Suprapubic skin (tissue), 4 donors: ENCODE measurements at regions not wholly inside any gene's neighbourhood (a gene's known extent, or its start where the extent isn't known, plus 50 kb on each side); places are given as distances from the start of the nearest gene placed in this dataset.
"Not testable (repeated sequence)": the region's sequence is repeated elsewhere in the genome, so short reads cannot be mapped to it uniquely, and the experiment has no call there.

ENCODE experiments used
- DNase-seq, 2 donors: peaks; one replicate each; pipeline ENCODE4 v3.0.0-alpha.2; 2019; ENCODE audit warnings: low spot score in 2 of 2
- H3K27ac ChIP-seq: fragments of 200-600 bp; sonication (generic); one replicate; pipeline ENCODE4 v1.5.1; 2019
- H3K27me3 ChIP-seq: fragments of 200-600 bp; sonication (generic); one replicate; pipeline ENCODE4 v1.5.1; 2019
- H3K36me3 ChIP-seq: fragments of 200-600 bp; sonication (generic); one replicate; pipeline ENCODE4 v1.5.1; 2019
- H3K4me1 ChIP-seq: fragments of 200-600 bp; sonication (generic); one replicate; pipeline ENCODE4 v1.5.1; 2019
- H3K4me3 ChIP-seq: fragments of 200-600 bp; sonication (generic); one replicate; pipeline ENCODE4 v1.5.1; 2019; ENCODE audit warnings: mild to moderate bottlenecking
- H3K9me3 ChIP-seq: fragments of 200-600 bp; sonication (generic); one replicate; pipeline ENCODE4 v1.5.1; 2019
- CTCF ChIP-seq, 2 donors: fragments of 200-600 bp in 1 of 2; fragments of 450-650 bp in 1 of 2; sonication (generic) in 1 of 2; IDR thresholded peaks; one replicate each; pipeline ENCODE4 v1.5.1; 2016 to 2019; ENCODE audit warnings: antibody characterized with exemption in 2 of 2, mild to moderate bottlenecking in 1 of 2, moderate library complexity in 1 of 2
- EP300 ChIP-seq: sonication (generic); formaldehyde crosslinking; IDR thresholded peaks from one replicate; pipeline ENCODE4 v1.6.1; 2017; ENCODE audit warnings: antibody characterized with exemption
- POLR2A ChIP-seq, 2 donors: fragments of 450-650 bp; IDR thresholded peaks; one replicate each; pipeline ENCODE4 v1.6.1; 2017; ENCODE audit warnings: antibody characterized with exemption in 2 of 2, mild to moderate bottlenecking in 2 of 2, moderate library complexity in 2 of 2
- POLR2AphosphoS5 ChIP-seq, 3 donors: sonication (generic); formaldehyde crosslinking; IDR thresholded peaks; one replicate each; pipeline ENCODE4 v1.6.1; 2017; ENCODE audit warnings: antibody characterized with exemption in 3 of 3
- WGBS: methylation state at CpG from one replicate; pipeline ENCODE4 v1.1.5; 2018; 5-methylcytosine and 5-hydroxymethylcytosine counted together

GRCh38 chr9:25025156-25025555 lies 479.5 kb upstream of the IZUMO3 start:
- no peak for TF ChIP-seq POLR2AphosphoS5 (IDR thresholded peaks at IDR 0.05)
- TF ChIP-seq CTCF (IDR thresholded peaks at IDR 0.05) = no peak
- no peak for TF ChIP-seq POLR2A (IDR thresholded peaks at IDR 0.05)
- no peak for TF ChIP-seq EP300

GRCh38 chr9:25017779-25018178 lies 472.1 kb upstream of the IZUMO3 start:
- DNase-seq = no peak
- 77% methylated on average over 1 of the region's 1 CpG for WGBS
- Histone ChIP-seq H3K4me3 (no peak overlapping the region), H3K36me3 (no peaks in the 10 kb centered on the region), H3K4me1 (no peaks in the 10 kb centered on the region), H3K27ac (no peak overlapping the region), H3K27me3 (no peaks in the 10 kb centered on the region), H3K9me3 (no peaks in the 10 kb centered on the region)
- TF ChIP-seq POLR2AphosphoS5 (IDR thresholded peaks at IDR 0.05) = no peak
- TF ChIP-seq POLR2A (IDR thresholded peaks at IDR 0.05) = no peak
- TF ChIP-seq CTCF (IDR thresholded peaks at IDR 0.05) = no peak
- TF ChIP-seq EP300 = no peak

More at GRCh38 chr9:25025156-25025555, 479.5 kb upstream of the IZUMO3 start:
- Histone ChIP-seq H3K27me3 (no peaks in the 10 kb centered on the region), H3K9me3 (peaks cover 2% of the 10 kb centered on the region), H3K4me3 (no peak overlapping the region), H3K27ac (no peak overlapping the region), H3K4me1 (no peaks in the 10 kb centered on the region), H3K36me3 (no peaks in the 10 kb centered on the region)
- DNase-seq = no peak
- WGBS = 88% methylated on average over 5 of the region's 5 CpGs

DNA sequence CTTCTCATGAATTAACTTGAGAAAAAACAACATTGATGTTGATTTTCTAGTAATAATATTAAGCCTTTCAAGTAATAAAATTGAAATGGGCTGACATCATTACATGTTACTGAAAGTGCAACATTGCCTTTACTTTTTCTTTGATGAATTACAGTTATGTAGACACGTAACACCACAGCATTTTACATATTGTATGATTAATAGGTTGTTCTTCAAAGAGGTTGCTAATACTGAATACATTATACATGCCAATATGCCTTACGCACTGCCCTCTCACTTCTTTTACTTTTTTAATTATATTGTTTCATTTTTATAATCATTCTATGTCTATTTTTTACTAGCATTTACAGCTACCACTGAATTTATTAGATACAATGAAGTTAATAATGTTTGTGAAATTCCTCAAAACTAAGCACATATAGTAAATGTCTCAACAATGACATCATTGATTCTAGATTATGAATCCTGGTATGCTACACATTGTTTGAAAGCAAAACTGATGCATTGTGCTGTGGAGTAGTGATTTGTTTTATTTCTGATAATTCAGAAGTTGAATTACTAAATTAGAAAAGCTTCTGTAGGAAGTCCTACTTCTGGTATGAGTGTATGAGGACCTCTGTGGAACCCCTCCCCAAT lies 464.4 kb upstream of the IZUMO3 start:
- no peak overlapping the region for H3K27ac ChIP-seq
- no peaks in the 10 kb centered on the region for H3K27me3 ChIP-seq
- H3K9me3 ChIP-seq = no peaks in the 10 kb centered on the region
- DNase-seq = no peak
- H3K4me3 ChIP-seq = no peak overlapping the region
- no peaks in the 10 kb centered on the region for H3K36me3 ChIP-seq
- H3K4me1 ChIP-seq = no peaks in the 10 kb centered on the region
- no peak for TF ChIP-seq CTCF (IDR thresholded peaks at IDR 0.05)
- TF ChIP-seq EP300 = no peak
- TF ChIP-seq POLR2AphosphoS5 (IDR thresholded peaks at IDR 0.05) = no peak
- no peak for TF ChIP-seq POLR2A (IDR thresholded peaks at IDR 0.05)
- WGBS = 74% methylated on average over 2 of the region's 2 CpGs

- no peak for DNase-seq
- Histone ChIP-seq H3K36me3 (no peaks in the 10 kb centered on the region), H3K27me3 (no peaks in the 10 kb centered on the region), H3K27ac (no peak overlapping the region), H3K4me1 (no peaks in the 10 kb centered on the region), H3K9me3 (no peaks in the 10 kb centered on the region), H3K4me3 (no peak overlapping the region)
- WGBS = 61% methylated on average over 8 of the region's 10 CpGs
- no peak for TF ChIP-seq EP300
- no peak for TF ChIP-seq POLR2AphosphoS5 (IDR thresholded peaks at IDR 0.05)
- no peak for TF ChIP-seq POLR2A (IDR thresholded peaks at IDR 0.05)
- no peak for TF ChIP-seq CTCF (IDR thresholded peaks at IDR 0.05)
Observed at GRCh38 chr9:25003686-25004085, 458.0 kb upstream of the IZUMO3 start.

DNA sequence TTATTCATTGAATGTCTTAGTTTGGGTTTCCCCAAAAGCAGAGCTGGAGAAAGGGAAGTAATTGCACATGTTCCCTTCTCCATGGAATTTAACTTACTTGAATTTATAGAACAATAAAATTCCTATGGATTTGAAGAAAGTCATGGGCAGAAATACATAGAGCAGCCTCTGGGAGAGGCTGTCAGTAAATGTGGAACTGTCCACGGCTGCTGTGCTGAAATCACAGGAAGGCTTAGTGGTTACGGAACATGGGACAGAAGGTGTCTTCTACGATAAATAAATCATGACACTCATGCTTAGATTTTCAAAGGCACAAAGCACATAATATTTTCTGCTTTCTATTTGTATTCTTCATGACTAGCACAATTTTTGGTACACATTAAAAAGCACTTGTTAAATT lies 440.6 kb upstream of the IZUMO3 start:
- 56% methylated on average over 3 of the region's 3 CpGs for WGBS
- Histone ChIP-seq H3K4me3 (no peak overlapping the region), H3K36me3 (no peaks in the 10 kb centered on the region), H3K27me3 (no peaks in the 10 kb centered on the region), H3K27ac (no peak overlapping the region), H3K9me3 (no peaks in the 10 kb centered on the region), H3K4me1 (no peaks in the 10 kb centered on the region)
- no peak for DNase-seq
- TF ChIP-seq EP300 = no peak

GRCh38 chr9:24970780-24971179 lies 425.1 kb upstream of the IZUMO3 start:
- not testable (repeated sequence) for H3K36me3 ChIP-seq, H3K4me1 ChIP-seq, H3K4me3 ChIP-seq, H3K27ac ChIP-seq, H3K9me3 ChIP-seq, H3K27me3 ChIP-seq, DNase-seq
- WGBS = 97% methylated on average over 8 of the region's 8 CpGs
